GM12864 (cell line): ENCODE measurements at regions not wholly inside any gene's neighbourhood (a gene's known extent, or its start where the extent isn't known, plus 50 kb on each side); places are given as distances from the start of the nearest gene placed in this dataset.

ENCODE experiments used
- DNase-seq: peaks from one replicate; pipeline ENCODE4 v3.0.0-alpha.2; 2011; ENCODE audit warnings: low read depth
- H3K4me3 ChIP-seq: 2 replicates; pipeline ENCODE4 v1.5.1; 2011; ENCODE audit warnings: mild to moderate bottlenecking, low read depth, low read length, control low read depth
- TF ChIP-seq, protein P1 (sequence below): IDR thresholded peaks from 2 replicates; pipeline ENCODE4 v1.5.1; 2011; ENCODE audit warnings: low read depth, mild to moderate bottlenecking, moderate library complexity, low read length, control low read depth, inconsistent platforms; ENCODE audit errors: missing control alignments

DNA sequence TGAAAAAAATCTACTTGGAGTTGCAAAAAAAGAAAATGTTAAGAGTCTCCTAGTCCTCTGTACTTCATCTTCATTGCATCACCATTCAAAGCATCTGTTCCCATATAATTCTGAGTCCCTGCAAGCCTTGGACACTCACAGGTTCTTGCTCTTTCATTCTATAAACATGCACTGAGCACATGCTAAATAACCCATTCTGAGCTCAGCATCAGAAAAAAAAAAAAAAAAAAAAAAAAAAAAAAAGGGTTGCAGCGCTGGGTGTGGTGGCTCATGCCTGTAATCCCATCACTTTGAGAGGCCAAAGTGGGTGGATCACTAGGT is 834.0 kb upstream of the AMELY start:
- DNase-seq, result no peak
- TF ChIP-seq, protein P1, sequence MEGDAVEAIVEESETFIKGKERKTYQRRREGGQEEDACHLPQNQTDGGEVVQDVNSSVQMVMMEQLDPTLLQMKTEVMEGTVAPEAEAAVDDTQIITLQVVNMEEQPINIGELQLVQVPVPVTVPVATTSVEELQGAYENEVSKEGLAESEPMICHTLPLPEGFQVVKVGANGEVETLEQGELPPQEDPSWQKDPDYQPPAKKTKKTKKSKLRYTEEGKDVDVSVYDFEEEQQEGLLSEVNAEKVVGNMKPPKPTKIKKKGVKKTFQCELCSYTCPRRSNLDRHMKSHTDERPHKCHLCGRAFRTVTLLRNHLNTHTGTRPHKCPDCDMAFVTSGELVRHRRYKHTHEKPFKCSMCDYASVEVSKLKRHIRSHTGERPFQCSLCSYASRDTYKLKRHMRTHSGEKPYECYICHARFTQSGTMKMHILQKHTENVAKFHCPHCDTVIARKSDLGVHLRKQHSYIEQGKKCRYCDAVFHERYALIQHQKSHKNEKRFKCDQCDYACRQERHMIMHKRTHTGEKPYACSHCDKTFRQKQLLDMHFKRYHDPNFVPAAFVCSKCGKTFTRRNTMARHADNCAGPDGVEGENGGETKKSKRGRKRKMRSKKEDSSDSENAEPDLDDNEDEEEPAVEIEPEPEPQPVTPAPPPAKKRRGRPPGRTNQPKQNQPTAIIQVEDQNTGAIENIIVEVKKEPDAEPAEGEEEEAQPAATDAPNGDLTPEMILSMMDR, result no peak

DNA sequence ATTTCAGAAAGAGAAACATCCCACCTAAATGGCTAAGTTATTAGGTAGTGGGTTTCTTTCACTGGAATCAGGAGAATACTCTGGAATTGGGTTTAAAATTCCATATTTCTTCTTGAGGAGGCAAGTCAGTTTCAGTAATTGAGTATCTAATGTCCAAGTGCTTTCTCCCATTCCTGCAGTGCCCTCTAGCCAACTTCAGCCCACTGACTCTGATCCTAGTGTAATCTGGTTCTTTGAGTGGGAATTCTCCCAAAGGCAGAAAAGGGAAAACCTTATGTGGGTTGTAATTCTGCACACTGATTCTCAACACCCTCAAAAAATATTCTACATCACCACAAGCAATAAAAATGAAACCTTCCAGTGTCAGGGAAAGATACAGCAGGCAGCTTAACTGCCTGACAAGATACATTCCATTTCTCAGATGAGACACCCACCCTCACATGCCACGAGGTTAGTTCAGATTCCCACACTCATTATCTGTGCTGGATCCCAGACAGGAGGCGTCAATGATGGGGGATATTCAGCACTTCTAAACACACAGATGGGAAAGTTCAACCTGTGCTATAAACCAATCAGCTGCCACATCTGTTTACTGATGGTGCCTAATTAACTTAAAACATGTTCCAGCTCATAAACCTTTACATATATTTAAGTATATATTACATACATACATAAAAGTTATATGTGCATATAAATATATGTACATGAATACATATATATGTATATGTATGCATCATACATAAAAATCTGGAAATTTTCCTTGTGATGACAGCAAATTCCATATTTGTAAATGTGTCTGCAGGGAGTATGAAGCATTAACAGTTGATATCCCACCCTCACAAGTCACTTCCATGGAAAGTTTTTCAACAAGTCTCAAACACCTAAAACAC is 833.4 kb upstream of the AMELY start:
- DNase-seq, result no peak
- H3K4me3 ChIP-seq, result no peak overlapping the region
- TF ChIP-seq, protein P1, result no peak

More for the DNA sequence above, 834.0 kb upstream of the AMELY start:
- no peak overlapping the region for H3K4me3 ChIP-seq

DNA sequence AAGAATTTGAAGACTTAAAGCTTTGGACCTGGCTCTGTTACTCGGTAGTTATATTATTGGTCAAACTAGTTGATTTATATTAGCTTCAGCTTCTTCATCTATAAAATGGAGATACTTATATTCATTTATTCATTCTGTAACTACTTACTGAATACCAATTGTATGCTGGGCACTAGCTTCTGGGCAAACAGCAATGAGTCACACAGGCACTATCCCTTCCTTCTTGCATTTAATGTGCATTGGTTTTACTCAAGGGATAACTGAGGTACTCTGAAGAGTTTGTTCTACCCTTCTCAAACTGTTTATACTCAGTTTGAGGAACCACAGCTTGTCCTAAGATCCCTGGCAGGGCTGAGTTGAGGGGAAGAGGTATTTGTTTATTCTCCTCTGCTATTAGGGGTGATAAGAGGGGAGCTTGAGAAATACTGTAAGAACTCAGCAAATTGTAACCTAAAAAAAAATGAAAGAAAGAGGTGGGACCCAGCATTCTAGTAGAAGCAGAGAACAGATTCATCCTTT is 825.4 kb upstream of the AMELY start:
- no peak for DNase-seq
- TF ChIP-seq, protein P1, result no peak
- no peak overlapping the region for H3K4me3 ChIP-seq

DNA sequence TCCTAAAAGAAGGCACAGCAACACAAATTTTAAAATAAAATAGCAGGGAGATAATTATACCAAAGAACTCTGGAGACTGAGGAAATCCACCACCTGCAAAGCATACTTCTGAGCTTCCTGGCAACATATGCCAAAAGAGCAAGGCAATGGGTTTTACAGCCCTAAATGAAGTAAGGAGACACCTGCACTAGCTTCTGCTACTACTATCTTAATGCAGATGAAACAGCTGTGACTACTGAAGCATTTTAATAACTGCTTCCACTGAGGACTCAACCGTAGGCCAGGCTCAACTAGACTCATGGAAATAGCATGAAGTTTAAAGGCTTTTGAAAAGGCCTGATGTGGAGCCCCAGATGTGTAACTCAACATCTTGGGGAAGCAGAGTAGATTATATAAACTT is 820.1 kb upstream of the AMELY start:
- TF ChIP-seq, protein P1, result no peak
- no peak for DNase-seq
- no peak overlapping the region for H3K4me3 ChIP-seq

DNA sequence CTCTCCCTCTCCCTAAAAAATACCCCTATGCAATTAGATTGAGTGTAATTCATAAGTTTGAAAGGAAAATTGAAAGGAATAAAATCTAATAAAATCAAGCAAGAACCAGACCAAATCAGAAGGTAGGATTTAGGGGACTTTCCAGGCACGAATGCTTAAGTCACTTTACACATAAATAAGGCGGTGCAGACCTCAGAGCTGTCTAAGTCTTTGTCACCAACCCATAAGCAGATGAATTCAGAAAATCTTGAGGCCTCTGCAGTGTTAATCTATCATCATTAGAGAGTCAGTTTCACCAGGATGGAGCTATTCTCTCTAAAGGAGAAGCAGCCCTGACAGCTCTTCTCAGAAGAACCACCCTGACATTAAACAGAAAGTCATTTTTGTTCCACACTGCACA is 819.1 kb upstream of the AMELY start:
- no peak overlapping the region for H3K4me3 ChIP-seq
- DNase-seq, result no peak
- TF ChIP-seq, protein P1, result no peak

DNA sequence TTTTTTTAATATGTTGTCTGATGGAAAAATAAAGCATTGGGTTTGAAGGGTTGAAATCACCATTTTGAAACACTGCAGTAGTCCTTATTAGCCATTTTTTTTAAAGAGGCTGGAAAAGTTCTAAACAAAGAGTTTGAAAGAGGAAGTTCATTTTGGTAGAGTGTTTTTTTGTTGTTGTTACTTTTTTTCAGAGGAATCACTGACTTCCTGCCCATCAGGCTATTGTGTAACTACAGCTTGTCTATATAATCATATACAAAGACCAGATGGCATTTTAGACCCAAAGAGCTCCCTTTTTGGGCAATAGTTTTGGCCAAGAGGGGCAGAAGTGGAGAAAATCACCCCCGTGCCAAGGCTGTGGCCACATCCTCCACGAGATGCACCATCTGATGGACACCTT is 818.5 kb upstream of the AMELY start:
- TF ChIP-seq, protein P1, result no peak
- DNase-seq, result no peak
- no peak overlapping the region for H3K4me3 ChIP-seq
